ENCODE measurements at regions not wholly inside any gene's neighbourhood (a gene's known extent, or its start where the extent isn't known, plus 50 kb on each side); places are given as distances from the start of the nearest gene placed in this dataset.

GRCh38 chr2:66714610-66715009, 279.7 kb downstream of the MEIS1 start:
- Histone ChIP-seq H3K9me3 (ENCODE audit: low read length) (no peaks in the 10 kb centered on the region), H3K79me2 (replicated peaks; ENCODE audit: insufficient read depth, low read length) (no peaks in the 10 kb centered on the region), H2AFZ (ENCODE audit: low read depth, low read length) (no peak overlapping the region), H3F3A (ENCODE audit: insufficient read depth, low read length, poor library complexity, severe bottlenecking) (no peaks in the 10 kb centered on the region), H4K20me1 (ENCODE audit: insufficient read depth) (no peaks in the 10 kb centered on the region), H3K4me3 (ENCODE audit: low read length) (no peak overlapping the region), H3K9me2 (ENCODE audit: insufficient read depth, low read length) (no peaks in the 10 kb centered on the region), H3K9ac (ENCODE audit: low read length) (no peak overlapping the region), H3K27ac (ENCODE audit: low read length) (no peak overlapping the region), H3K27me3 (ENCODE audit: insufficient read depth, low read depth, low read length) (no peaks in the 10 kb centered on the region), H3K36me3 (ENCODE audit: insufficient read depth, low read length) (no peaks in the 10 kb centered on the region), H3K4me2 (ENCODE audit: low read length) (no peak overlapping the region)
- no peak for TF ChIP-seq CTCF (IDR thresholded peaks at IDR 0.05; ENCODE audit: poor library complexity, severe bottlenecking)

GRCh38 chr2:66717218-66717905, 282.4 kb downstream of the MEIS1 start:
- Histone ChIP-seq H3K4me2 (ENCODE audit: low read length) (no peak overlapping the region), H2AFZ (ENCODE audit: low read depth, low read length) (no peak overlapping the region), H3F3A (ENCODE audit: insufficient read depth, low read length, poor library complexity, severe bottlenecking) (no peaks in the 10 kb centered on the region)

More at GRCh38 chr2:66717218-66717905, 282.4 kb downstream of the MEIS1 start:
- Histone ChIP-seq H3K36me3 (ENCODE audit: insufficient read depth, low read length) (no peaks in the 10 kb centered on the region), H4K20me1 (ENCODE audit: insufficient read depth) (no peaks in the 10 kb centered on the region), H3K27me3 (ENCODE audit: insufficient read depth, low read depth, low read length) (no peaks in the 10 kb centered on the region), H3K9me2 (ENCODE audit: insufficient read depth, low read length) (no peaks in the 10 kb centered on the region), H3K79me2 (replicated peaks; ENCODE audit: insufficient read depth, low read length) (no peaks in the 10 kb centered on the region), H3K9ac (ENCODE audit: low read length) (no peak overlapping the region), H3K4me3 (ENCODE audit: low read length) (no peak overlapping the region), H3K9me3 (ENCODE audit: low read length) (no peaks in the 10 kb centered on the region), H3K27ac (ENCODE audit: low read length) (no peak overlapping the region)
- TF ChIP-seq SMC3 (conservative IDR thresholded peaks at IDR 0.05; ENCODE audit: poor library complexity) (no peak), EZH2 (IDR thresholded peaks at IDR 0.05; ENCODE audit: borderline replicate concordance, insufficient read depth, low read length, poor library complexity, severe bottlenecking) (no peak), RAD21 (conservative IDR thresholded peaks at IDR 0.05) (no peak), CTCF (IDR thresholded peaks at IDR 0.05; ENCODE audit: poor library complexity, severe bottlenecking) (no peak), TAF1 (IDR thresholded peaks at IDR 0.05; ENCODE audit: low read depth) (no peak), MXI1 (conservative IDR thresholded peaks at IDR 0.05; ENCODE audit: poor library complexity, severe bottlenecking) (no peak), POLR2AphosphoS5 (IDR thresholded peaks at IDR 0.05) (no peak), EP300 (conservative IDR thresholded peaks at IDR 0.05; ENCODE audit: poor library complexity, severe bottlenecking) (no peak), REST (IDR thresholded peaks at IDR 0.05; ENCODE audit: borderline replicate concordance) (no peak)
